ENCODE measurements at regions not wholly inside any gene's neighbourhood (a gene's known extent, or its start where the extent isn't known, plus 50 kb on each side); places are given as distances from the start of the nearest gene placed in this dataset.
"Not testable (repeated sequence)": the region's sequence is repeated elsewhere in the genome, so short reads cannot be mapped to it uniquely, and the experiment has no call there.

DNA sequence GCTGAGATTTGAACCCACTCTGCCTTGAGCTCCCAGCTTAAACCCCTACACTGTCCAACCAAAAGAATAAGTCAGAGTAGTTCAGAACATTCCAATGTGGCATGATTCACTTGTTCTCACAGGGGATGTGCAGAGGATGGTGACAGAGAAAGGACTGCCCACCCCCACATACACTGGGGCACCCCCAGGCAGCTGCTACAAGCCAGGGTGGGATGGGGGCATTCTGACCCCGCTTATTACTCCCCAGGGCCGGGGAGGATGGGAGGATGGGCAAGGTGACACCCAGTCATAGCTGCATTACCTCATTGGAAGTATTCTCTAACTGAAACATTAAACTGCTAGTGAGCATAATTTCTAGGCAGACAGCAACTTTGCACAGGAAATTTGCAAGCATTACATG is 126.0 kb upstream of the PRR20G start:
- H3K27ac Mint-ChIP-seq (ENCODE audit: unreplicated experiment), result no peak overlapping the region
- H3K36me3 Mint-ChIP-seq (ENCODE audit: low read depth, unreplicated experiment), result no peaks in the 10 kb centered on the region
- H3K4me1 Mint-ChIP-seq (ENCODE audit: unreplicated experiment), result peaks cover 9% of the 10 kb centered on the region
- peaks cover 3% of the 10 kb centered on the region for H3K27me3 Mint-ChIP-seq (ENCODE audit: unreplicated experiment)
- no peak for TF ChIP-seq CTCF (IDR thresholded peaks at IDR 0.05; ENCODE audit: unreplicated experiment)
- H3K4me3 Mint-ChIP-seq (ENCODE audit: unreplicated experiment), result no peak overlapping the region
- no peaks in the 10 kb centered on the region for H3K9me3 Mint-ChIP-seq (ENCODE audit: unreplicated experiment)
- no peak for DNase-seq (ENCODE audit: low spot score)

GRCh38 chr3:127413318-127413673 is 125.5 kb upstream of the PRR20G start:
- H3K27ac Mint-ChIP-seq (ENCODE audit: unreplicated experiment), result no peak overlapping the region
- peaks cover 3% of the 10 kb centered on the region for H3K27me3 Mint-ChIP-seq (ENCODE audit: unreplicated experiment)
- H3K9me3 Mint-ChIP-seq (ENCODE audit: unreplicated experiment), result no peaks in the 10 kb centered on the region
- peaks cover 9% of the 10 kb centered on the region for H3K4me1 Mint-ChIP-seq (ENCODE audit: unreplicated experiment)
- H3K4me3 Mint-ChIP-seq (ENCODE audit: unreplicated experiment), result no peak overlapping the region
- DNase-seq (ENCODE audit: low spot score), result no peak
- H3K36me3 Mint-ChIP-seq (ENCODE audit: low read depth, unreplicated experiment), result no peaks in the 10 kb centered on the region
- no peak for TF ChIP-seq CTCF (IDR thresholded peaks at IDR 0.05; ENCODE audit: unreplicated experiment)

GRCh38 chr3:127412578-127413317 is 124.9 kb upstream of the PRR20G start:
- DNase-seq (ENCODE audit: low spot score), result no peak
- Mint-ChIP-seq H3K4me3 (ENCODE audit: unreplicated experiment) (no peak overlapping the region), H3K9me3 (ENCODE audit: unreplicated experiment) (no peaks in the 10 kb centered on the region), H3K4me1 (ENCODE audit: unreplicated experiment) (peaks cover 8% of the 10 kb centered on the region), H3K27ac (ENCODE audit: unreplicated experiment) (no peak overlapping the region), H3K27me3 (ENCODE audit: unreplicated experiment) (peaks cover 4% of the 10 kb centered on the region), H3K36me3 (ENCODE audit: low read depth, unreplicated experiment) (no peaks in the 10 kb centered on the region)
- no peak for TF ChIP-seq CTCF (IDR thresholded peaks at IDR 0.05; ENCODE audit: unreplicated experiment)

- H3K36me3 Mint-ChIP-seq (ENCODE audit: low read depth, unreplicated experiment); H3K4me3 Mint-ChIP-seq (ENCODE audit: unreplicated experiment); DNase-seq (ENCODE audit: low spot score); H3K9me3 Mint-ChIP-seq (ENCODE audit: unreplicated experiment); H3K27ac Mint-ChIP-seq (ENCODE audit: unreplicated experiment); H3K27me3 Mint-ChIP-seq (ENCODE audit: unreplicated experiment); H3K4me1 Mint-ChIP-seq (ENCODE audit: unreplicated experiment): not testable (repeated sequence)
Observed at GRCh38 chr3:127411875-127412274, 124.0 kb upstream of the PRR20G start.

DNA sequence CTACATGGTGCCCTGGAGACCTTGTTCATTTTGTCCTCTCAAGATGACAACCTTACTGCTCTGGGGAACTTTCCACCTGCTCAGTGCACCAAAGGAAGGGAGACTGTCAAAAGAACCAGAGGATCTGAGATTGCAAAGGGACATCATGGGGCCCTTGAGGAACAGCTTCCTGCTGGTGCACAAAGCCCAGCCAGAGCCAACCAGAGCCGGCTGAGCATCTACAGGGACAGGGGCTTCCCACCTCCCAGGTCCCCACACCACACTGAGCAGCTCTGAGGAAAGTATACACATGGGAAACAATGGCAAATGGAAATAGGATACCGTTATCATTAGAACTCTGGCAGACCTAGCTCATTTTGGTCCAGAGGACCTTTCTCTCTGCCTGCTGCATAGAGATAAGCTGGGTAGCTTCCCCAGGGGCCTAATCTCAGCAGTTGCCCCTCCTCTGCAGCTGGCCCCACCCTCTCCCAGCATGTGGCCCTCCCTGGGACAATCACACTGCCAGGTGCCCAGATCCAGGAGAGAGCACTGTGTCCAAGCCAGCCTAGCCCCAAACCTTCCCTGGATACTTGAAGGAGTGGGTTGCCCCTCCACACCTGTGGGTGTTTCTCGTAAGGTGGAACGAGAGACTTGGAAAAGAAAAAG is 123.4 kb upstream of the PRR20G start:
- Mint-ChIP-seq H3K4me1 (ENCODE audit: unreplicated experiment) (peaks cover 8% of the 10 kb centered on the region), H3K27ac (ENCODE audit: unreplicated experiment) (no peak overlapping the region), H3K9me3 (ENCODE audit: unreplicated experiment) (no peaks in the 10 kb centered on the region), H3K27me3 (ENCODE audit: unreplicated experiment) (peaks cover 7% of the 10 kb centered on the region), H3K36me3 (ENCODE audit: low read depth, unreplicated experiment) (no peaks in the 10 kb centered on the region), H3K4me3 (ENCODE audit: unreplicated experiment) (no peak overlapping the region)
- no peak for DNase-seq (ENCODE audit: low spot score)
- no peak for TF ChIP-seq CTCF (IDR thresholded peaks at IDR 0.05; ENCODE audit: unreplicated experiment)

Measured in endothelial cell (in vitro differentiated cells).